GM23248 (cell line): ENCODE measurements at regions not wholly inside any gene's neighbourhood (a gene's known extent, or its start where the extent isn't known, plus 50 kb on each side); places are given as distances from the start of the nearest gene placed in this dataset.

Experiments
- DNase-seq: peaks from one replicate; pipeline ENCODE4 v3.0.0-alpha.2; 2015
- H2AFZ ChIP-seq: fragments of 200-600 bp; sonication (generic); 2 replicates; pipeline ENCODE4 v1.6.1; 2016; ENCODE audit warnings: antibody characterized with exemption
- H3F3A ChIP-seq: fragments of 200-600 bp; sonication (generic); 2 replicates; pipeline ENCODE4 v1.6.1; 2016; ENCODE audit warnings: mild to moderate bottlenecking, antibody characterized with exemption, mixed run types; ENCODE audit not compliant: insufficient read depth
- H3K27ac ChIP-seq: fragments of 200-600 bp; sonication (generic); 2 replicates; pipeline ENCODE4 v1.5.1; 2016; ENCODE audit warnings: mild to moderate bottlenecking
- H3K27me3 ChIP-seq: fragments of 200-600 bp; sonication (generic); replicated peaks from 2 replicates; pipeline ENCODE4 v1.6.1; 2016; ENCODE audit warnings: mild to moderate bottlenecking; ENCODE audit not compliant: insufficient read depth
- H3K36me3 ChIP-seq: fragments of 200-600 bp; sonication (generic); 2 replicates; pipeline ENCODE4 v1.6.1; 2016; ENCODE audit warnings: low read depth, mild to moderate bottlenecking
- H3K4me1 ChIP-seq: fragments of 200-600 bp; sonication (generic); 2 replicates; pipeline ENCODE4 v1.6.1; 2016; ENCODE audit warnings: mild to moderate bottlenecking; ENCODE audit not compliant: insufficient read depth
- H3K4me2 ChIP-seq: fragments of 200-600 bp; sonication (generic); one replicate; pipeline ENCODE4 v1.6.1; 2016; ENCODE audit warnings: mild to moderate bottlenecking; ENCODE audit not compliant: unreplicated experiment
- H3K4me3 ChIP-seq: fragments of 200-600 bp; sonication (generic); 2 replicates; pipeline ENCODE4 v1.5.1; 2016; ENCODE audit warnings: mild to moderate bottlenecking
- H3K79me2 ChIP-seq: fragments of 200-600 bp; sonication (generic); 2 replicates; pipeline ENCODE4 v1.6.1; 2016; ENCODE audit warnings: mild to moderate bottlenecking; ENCODE audit not compliant: insufficient read depth
- H3K9ac ChIP-seq: fragments of 200-600 bp; sonication (generic); 2 replicates; pipeline ENCODE4 v1.6.1; 2016; ENCODE audit warnings: mild to moderate bottlenecking
- H3K9me2 ChIP-seq: fragments of 200-600 bp; sonication (generic); 2 replicates; pipeline ENCODE4 v1.6.1; 2016; ENCODE audit warnings: mixed run types, mild to moderate bottlenecking, moderate library complexity; ENCODE audit not compliant: insufficient read depth
- H3K9me3 ChIP-seq: fragments of 200-600 bp; sonication (generic); one replicate; pipeline ENCODE4 v1.6.1; 2017; ENCODE audit warnings: low read depth
- H4K20me1 ChIP-seq: fragments of 200-600 bp; sonication (generic); 2 replicates; pipeline ENCODE4 v1.6.0; 2016; ENCODE audit not compliant: insufficient read depth
- EZH2 ChIP-seq: fragments of 200-600 bp; sonication (generic); IDR thresholded peaks from 2 replicates; pipeline ENCODE4 v1.6.1; 2018; ENCODE audit warnings: antibody characterized with exemption, mild to moderate bottlenecking; ENCODE audit not compliant: insufficient read depth, poor library complexity, severe bottlenecking
- EZH2phosphoT487 ChIP-seq: fragments of 200-600 bp; sonication (generic); IDR thresholded peaks from 2 replicates; pipeline ENCODE4 v1.6.1; 2018; ENCODE audit warnings: antibody characterized with exemption, moderate library complexity, mild to moderate bottlenecking, low read depth; ENCODE audit not compliant: insufficient read depth
- WGBS, 2 experiments: methylation state at CpG; one replicate each; pipeline ENCODE4 v1.1.6; 2015 to 2017; ENCODE audit warnings: low lambda C conversion rate in 2 of 2, low coverage in 1 of 2; ENCODE audit errors: missing lambda C conversion rate in 2 of 2; 5-methylcytosine and 5-hydroxymethylcytosine counted together
- in situ Hi-C: fragments of 300-500 bp; cut with MboI; formaldehyde crosslinking; loops from 2 replicates; pipeline ENCODE4 v1.15.0; 2020

- in situ Hi-C loops = no loop called here
- peak overlapping the region; percentile 32 for H3K27ac ChIP-seq
- peak overlapping the region; percentile 4 for H3K4me2 ChIP-seq
These were observed 66.2 kb upstream of the EYA2 start for GRCh38 chr20:46828471-46828870.

GRCh38 chr20:46830886-46831632 is 63.6 kb upstream of the EYA2 start:
- in situ Hi-C loops = no loop called here
- Histone ChIP-seq H2AFZ (no peak overlapping the region), H4K20me1 (no peaks in the 10 kb centered on the region), H3F3A (no peaks in the 10 kb centered on the region), H3K9me3 (no peaks in the 10 kb centered on the region), H3K4me2 (no peak overlapping the region), H3K79me2 (no peaks in the 10 kb centered on the region), H3K9me2 (no peaks in the 10 kb centered on the region), H3K36me3 (no peaks in the 10 kb centered on the region), H3K27ac (no peak overlapping the region), H3K4me1 (peaks cover 11% of the 10 kb centered on the region), H3K27me3 (no peaks in the 10 kb centered on the region), H3K4me3 (no peak overlapping the region), H3K9ac (no peak overlapping the region)
- no peak for DNase-seq
- TF ChIP-seq EZH2 (no peak), EZH2phosphoT487 (no peak)
- WGBS, 2 experiments = 73 to 76% methylated on average over 6 of the region's 6 CpGs

More at GRCh38 chr20:46828471-46828870, 66.2 kb upstream of the EYA2 start:
- Histone ChIP-seq H2AFZ (no peak overlapping the region), H3F3A (no peaks in the 10 kb centered on the region), H3K9ac (no peak overlapping the region), H4K20me1 (no peaks in the 10 kb centered on the region), H3K27me3 (no peaks in the 10 kb centered on the region), H3K9me3 (no peaks in the 10 kb centered on the region), H3K9me2 (no peaks in the 10 kb centered on the region), H3K4me3 (no peak overlapping the region), H3K36me3 (no peaks in the 10 kb centered on the region), H3K79me2 (no peaks in the 10 kb centered on the region), H3K4me1 (peaks cover 5% of the 10 kb centered on the region)
- DNase-seq = peak; percentile 86
- TF ChIP-seq EZH2phosphoT487 = no peak
- TF ChIP-seq EZH2 = no peak
- 70 to 73% methylated on average over 2 of the region's 2 CpGs for WGBS, 2 experiments

GRCh38 chr20:46831633-46832011 is 63.0 kb upstream of the EYA2 start:
- 84 to 86% methylated on average over 2 of the region's 2 CpGs for WGBS, 2 experiments
- in situ Hi-C loops = no loop called here
- H3K9ac ChIP-seq = no peak overlapping the region

GRCh38 chr20:46832555-46832954 is 62.1 kb upstream of the EYA2 start:
- no peak overlapping the region for H3K4me2 ChIP-seq
- peaks cover 11% of the 10 kb centered on the region for H3K4me1 ChIP-seq
- H4K20me1 ChIP-seq = no peaks in the 10 kb centered on the region
- no peak overlapping the region for H3K27ac ChIP-seq
- WGBS, 2 experiments = 73 to 76% methylated on average over 3 of the region's 3 CpGs
- DNase-seq = peak; percentile 12
- H3K79me2 ChIP-seq = no peaks in the 10 kb centered on the region
- peak overlapping the region; percentile 32; the same call in 1 of the 2 replicates for H2AFZ ChIP-seq
- H3F3A ChIP-seq = no peaks in the 10 kb centered on the region
- in situ Hi-C loops = no loop called here
- H3K9me2 ChIP-seq = no peaks in the 10 kb centered on the region
- H3K36me3 ChIP-seq = no peaks in the 10 kb centered on the region
- no peak overlapping the region for H3K9ac ChIP-seq
- no peaks in the 10 kb centered on the region for H3K27me3 ChIP-seq
- no peaks in the 10 kb centered on the region for H3K9me3 ChIP-seq
- TF ChIP-seq EZH2 (no peak), EZH2phosphoT487 (no peak)
- H3K4me3 ChIP-seq = no peak overlapping the region

More at GRCh38 chr20:46831633-46832011, 63.0 kb upstream of the EYA2 start:
- peaks cover 11% of the 10 kb centered on the region for H3K4me1 ChIP-seq
- H3K27ac ChIP-seq = no peak overlapping the region
- H3K36me3 ChIP-seq = no peaks in the 10 kb centered on the region
- H3F3A ChIP-seq = no peaks in the 10 kb centered on the region
- H3K9me3 ChIP-seq = no peaks in the 10 kb centered on the region
- no peaks in the 10 kb centered on the region for H4K20me1 ChIP-seq
- TF ChIP-seq EZH2phosphoT487 = no peak
- H2AFZ ChIP-seq = no peak overlapping the region
- H3K4me3 ChIP-seq = no peak overlapping the region
- no peaks in the 10 kb centered on the region for H3K79me2 ChIP-seq
- no peaks in the 10 kb centered on the region for H3K27me3 ChIP-seq
- H3K4me2 ChIP-seq = no peak overlapping the region
- H3K9me2 ChIP-seq = no peaks in the 10 kb centered on the region
- DNase-seq = peak; percentile 15
